MV-4-11 (cell line): ENCODE measurements at regions not wholly inside any gene's neighbourhood (a gene's known extent, or its start where the extent isn't known, plus 50 kb on each side); places are given as distances from the start of the nearest gene placed in this dataset.

Source experiments
- DNase-seq: peaks from one replicate; lab custom pipeline; 2025; lab: John Stamatoyannopoulos, UW

DNA sequence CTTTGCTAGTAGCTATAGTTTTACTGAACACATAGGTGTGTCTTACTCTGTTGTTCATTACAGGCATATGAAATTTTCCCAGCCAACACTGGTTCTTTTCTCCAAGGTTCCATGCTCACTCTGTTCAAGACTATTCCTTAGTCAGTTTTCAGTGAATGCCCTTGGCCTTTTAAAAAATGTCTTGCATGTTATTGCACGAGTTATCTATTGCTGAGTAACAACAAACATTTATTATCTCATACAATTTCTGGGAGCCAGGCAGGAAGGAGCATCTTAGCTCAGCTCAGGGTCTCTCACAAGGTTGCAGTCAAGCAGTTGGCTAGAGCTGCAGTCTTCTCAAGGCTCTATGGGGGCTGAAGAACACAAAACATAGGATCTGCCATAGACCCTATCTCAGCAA lies 223.5 kb downstream of the BTG1 start:
- DNase-seq: no peak

DNA sequence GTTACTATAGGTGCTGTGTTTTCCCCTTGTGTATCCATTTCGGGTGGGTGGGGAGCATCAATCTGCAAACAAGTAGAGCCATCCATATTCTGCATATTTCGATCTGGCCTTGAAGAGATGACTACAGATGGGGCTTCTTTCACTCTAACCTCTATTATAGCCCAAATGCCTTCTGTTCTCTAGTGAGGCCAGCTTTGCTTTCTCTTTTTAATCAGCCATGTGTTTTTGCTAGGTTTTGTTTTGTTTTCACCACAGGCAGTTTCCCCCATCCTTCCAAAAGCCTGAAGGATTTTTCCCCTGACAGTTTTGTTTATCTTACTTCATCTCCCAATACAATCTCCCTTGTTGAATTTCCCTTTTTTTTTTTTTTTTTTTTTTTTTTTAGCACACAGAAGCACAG lies 224.1 kb downstream of the BTG1 start:
- DNase-seq: no peak

DNA sequence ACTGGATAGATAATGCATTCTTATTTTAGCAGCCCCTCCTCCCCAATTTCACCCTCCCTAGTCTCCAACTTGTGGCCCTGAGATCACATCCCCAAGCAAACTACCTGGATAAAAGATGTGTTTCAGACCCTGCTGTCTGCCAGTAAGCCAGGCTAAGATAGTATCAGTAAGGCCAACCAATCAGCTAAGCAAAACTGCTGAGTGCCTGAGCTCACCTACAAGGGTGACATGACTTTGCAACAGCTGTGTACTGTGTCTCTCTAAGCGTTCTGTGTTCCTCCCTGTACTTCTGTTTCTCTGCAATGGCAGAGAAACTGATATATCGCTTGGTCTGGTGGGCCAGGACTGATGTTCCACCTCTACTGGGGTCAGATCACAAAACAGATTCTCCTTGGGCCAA lies 224.9 kb downstream of the BTG1 start:
- no peak for DNase-seq

DNA sequence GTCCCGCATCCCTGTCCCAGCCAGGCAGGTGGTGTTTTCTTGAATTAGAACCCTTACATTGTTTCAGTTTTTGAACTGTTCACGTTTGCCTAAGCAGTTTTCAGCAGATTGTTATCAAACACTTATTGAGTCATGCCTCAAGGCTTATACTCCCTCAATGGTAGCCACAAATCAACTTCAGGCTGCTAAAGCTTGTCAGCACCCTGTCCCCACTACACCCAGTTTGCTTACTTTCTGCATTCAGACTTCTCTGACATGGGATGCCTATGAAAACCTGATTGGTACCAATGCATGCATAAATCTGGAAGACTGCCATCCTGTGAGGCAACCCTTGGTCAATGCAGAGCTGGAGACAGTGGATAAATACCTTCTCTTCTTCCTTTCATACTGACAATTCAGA lies 225.4 kb downstream of the BTG1 start:
- DNase-seq: no peak

DNA sequence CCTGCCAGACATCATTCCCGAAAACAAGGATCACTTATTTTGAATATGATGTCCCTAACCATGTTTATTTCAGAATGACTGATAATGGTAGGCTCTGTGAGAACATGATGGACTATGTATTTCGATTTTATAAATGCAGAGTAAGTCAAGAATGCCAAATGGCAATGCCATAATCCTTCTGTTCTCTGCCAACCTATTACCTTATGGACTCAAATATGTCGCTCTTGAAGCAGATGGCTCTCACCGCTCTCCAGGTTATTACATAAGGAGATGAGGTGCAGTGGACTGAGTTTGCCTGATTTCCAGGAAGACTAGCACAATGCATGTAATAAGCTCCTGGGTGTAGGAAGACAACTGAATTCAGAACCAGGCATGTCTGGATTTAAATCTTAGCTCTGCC lies 227.2 kb downstream of the BTG1 start:
- DNase-seq: no peak

DNA sequence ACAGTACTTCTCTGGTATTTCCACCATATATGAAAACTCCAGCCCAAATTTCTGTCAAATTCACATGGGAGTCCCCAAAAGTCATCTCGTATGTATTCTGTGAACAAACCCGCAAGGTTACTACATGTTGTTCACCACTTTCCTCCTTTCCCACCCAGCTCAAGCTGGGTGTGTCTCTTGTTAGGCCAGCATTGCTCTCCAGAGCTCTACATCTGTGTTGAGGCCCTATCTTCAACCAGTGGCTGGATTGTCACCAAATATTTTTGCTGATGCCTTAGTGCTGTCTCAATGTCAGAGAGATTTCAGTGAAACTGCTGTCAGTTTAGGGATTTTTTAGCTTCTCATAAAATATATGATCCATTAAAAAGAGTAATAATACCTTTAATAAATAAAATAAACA lies 230.9 kb downstream of the BTG1 start:
- no peak for DNase-seq

DNA sequence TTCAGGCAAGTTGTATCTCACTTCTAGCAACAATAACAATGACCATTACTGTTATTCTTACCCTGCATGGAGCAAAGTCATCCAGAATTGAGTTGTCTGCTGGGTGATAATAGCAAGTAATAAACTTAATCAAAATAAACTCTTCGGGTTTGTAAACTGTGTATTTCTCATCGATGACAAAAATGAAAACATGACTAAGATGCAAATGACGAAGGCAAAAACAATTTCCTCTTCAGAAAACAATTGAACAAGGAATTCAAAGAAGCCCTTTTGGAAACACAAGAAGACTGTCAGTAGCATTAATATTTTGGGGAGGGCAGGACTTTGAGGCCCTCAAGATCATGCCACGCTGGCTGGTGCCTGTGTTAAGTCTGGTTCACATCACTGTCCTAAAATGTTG lies 232.0 kb downstream of the BTG1 start:
- DNase-seq: no peak

DNA sequence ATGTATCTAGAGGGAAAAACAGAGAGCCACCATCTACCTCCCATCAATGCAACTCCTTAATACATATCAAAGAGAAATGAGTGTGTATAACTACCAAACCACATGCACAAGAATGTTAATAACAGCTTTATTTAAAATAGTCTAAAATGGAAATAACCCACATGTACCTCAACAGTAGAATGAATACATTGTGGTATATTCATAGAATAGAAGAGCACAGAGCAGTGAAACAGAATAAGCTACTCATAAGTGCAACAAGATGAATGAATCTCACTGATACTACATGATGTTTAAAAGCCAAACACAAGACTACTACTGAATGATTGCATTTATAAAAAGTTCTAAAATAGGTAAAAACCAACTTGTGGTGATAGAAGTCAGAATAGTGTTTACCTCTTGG lies 232.5 kb downstream of the BTG1 start:
- DNase-seq: no peak

DNA sequence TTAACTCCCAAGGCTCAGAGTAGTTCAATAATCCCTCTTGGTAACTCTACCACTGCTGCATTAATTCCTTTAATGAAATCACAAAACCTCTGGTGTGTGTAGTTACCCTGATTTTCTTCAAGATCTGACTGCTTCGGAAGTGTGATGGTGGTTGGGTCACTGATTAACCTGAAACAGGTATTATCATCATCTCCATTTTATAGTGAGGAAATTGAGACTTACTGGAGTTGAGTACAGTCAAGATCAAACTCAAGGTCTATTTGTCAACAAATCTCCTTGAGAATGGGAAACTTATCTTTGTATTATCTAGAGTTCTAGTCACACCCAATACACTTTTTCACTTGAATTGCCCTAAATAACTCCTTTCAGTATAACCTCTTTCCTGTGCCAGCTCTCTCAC lies 233.5 kb downstream of the BTG1 start:
- no peak for DNase-seq

DNA sequence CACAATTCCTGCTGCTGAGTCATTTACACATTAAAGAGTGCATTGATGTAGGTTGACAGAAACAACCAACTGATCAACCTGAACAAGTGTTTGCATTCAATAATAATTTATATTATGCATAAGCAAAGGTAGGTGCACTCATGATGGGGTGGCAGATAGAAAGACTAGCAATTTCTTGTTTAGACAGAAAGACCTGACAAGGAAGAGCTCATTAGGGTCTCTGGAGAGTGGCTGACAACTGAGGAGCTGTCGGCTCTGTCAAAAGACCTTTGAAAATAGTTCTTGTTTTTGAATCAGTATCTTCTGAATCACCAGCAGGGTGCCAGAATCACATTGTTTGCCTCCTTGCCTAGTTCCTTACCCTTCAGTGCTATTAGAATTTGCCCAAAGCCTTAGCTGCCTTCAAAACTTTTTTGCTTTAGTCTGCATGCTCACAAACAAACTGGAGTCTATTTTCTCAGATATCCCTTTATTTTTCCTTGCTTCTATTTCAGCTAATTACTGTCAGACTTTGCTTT lies 234.7 kb downstream of the BTG1 start:
- DNase-seq: no peak

DNA sequence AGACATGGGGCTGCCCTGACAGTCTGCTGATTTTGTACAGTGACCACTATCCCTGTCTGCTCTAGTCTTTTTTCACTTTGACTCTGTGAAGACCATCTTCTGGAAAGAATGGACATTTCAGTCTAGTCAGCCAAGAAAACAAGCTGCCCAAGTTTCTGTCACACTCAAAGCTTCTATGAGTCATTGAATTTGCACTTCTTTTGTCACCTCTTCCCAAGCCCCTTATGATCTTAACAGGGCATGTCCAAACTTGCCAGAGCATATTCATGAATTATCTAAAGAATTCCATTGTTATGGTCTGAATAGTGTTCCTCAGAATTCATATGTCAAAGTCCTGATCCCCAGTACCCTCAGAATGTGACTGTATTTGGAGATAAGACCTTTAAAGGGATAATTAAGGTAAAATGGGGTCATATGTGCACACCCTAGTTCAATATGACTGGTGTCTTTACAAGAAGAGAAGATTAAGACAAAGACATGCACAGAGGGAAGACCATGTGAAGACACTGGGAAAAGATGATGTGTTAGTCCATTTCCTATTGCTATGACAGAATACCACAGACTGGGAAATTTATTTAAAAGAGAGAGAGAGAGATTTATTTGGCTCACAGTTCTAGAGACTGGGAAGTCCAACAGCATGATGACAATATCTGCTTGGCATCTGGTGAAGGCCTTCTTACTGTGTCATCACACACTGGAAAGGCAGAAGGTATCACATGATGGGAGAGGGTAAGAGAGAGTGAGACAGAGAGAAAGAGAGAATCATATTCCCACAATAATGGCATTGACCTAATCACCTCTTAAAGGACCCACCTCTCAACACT lies 242.6 kb downstream of the BTG1 start:
- DNase-seq: no peak

DNA sequence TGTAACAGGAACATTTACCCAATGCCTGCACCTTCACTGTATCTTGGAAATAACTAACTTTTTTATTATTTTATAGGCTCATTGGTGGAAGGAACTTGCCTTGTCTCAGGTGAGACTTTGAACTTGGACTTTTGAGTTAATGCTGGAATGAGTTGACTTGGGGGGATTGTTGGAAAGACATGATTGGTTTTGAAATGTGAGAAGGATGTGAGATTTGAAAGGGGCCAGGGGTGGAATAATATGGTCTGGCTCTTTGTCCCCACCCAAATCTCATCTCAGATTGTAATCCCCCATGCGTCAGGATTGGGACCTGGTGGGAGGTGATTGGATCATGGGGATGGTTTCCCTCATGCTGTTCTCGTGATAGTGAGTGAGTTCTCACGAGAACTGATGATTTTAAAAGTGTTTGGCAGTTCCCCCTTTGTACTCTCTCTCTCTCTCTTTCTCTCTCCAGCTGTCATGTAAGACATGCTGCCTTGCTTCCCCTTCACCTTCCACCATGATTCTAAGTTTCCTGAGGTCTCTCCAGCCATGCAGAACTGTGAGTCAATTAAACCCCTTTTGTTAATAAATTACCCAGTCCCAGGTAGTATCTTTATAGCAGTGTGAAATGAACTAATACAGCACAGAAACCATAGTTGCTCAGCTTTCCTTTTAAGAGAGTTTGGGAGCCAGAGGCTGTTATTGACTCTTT lies 244.1 kb downstream of the BTG1 start:
- DNase-seq: no peak

DNA sequence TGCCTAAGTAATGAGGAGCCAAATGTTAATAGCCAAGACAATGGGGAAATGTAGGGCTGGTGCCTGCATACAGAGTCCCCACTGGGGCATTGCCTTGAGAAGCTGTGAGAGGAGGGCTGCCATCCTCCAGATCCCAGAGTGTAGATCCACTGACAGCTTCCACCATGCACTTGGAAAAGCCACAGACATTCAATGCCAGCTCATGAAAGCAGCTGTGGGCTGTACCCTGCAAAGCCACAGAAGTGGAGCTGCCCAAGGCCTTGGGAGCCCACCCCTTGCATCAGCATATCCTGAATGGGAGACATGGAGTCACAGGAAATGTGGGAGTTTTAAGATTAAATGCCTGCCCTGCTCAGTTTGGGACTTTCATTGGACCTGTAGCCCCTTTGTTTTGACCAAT lies 244.7 kb downstream of the BTG1 start:
- no peak for DNase-seq

DNA sequence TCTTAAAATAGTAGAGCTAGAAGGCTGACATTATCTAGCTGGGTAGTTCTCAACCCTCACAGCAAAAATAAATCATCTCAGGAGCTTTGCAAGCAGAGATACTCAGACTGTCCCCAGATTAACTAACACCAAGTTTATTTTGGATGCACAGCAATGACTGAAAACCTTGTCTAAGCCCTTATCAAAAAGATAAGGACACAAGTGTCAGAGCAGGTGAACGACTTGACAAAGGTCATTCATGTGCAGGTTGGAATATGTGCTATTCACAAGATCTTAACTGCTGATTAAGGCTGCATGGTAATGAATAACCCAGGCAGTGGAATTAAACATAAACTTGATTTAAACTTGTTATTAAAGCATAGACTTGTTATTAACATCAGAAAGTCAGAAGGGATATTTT lies 246.6 kb downstream of the BTG1 start:
- no peak for DNase-seq

DNA sequence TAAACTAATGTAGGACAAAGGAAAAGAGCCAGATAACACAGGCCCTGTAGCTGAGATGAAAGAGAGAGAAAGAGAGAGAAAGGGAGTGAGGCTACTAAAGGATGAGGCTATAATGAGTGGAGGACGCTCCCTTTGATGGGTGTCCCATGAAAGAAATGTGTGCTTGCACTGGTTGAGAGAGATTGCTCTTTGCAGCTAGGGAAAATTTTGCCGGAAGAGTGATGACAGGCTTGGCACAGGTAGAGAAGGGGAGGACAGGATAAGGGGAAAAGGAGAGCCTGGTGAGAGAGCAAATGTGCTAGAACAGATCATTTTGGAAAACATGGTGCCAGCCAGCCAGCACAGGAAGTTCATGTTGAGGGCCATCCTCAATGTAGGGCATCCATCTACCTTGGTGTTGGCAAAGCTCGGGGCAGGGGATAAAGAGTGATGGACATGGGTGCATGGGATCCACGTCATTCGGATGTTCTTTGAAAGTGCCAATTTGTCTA lies 248.6 kb downstream of the BTG1 start:
- DNase-seq: no peak

DNA sequence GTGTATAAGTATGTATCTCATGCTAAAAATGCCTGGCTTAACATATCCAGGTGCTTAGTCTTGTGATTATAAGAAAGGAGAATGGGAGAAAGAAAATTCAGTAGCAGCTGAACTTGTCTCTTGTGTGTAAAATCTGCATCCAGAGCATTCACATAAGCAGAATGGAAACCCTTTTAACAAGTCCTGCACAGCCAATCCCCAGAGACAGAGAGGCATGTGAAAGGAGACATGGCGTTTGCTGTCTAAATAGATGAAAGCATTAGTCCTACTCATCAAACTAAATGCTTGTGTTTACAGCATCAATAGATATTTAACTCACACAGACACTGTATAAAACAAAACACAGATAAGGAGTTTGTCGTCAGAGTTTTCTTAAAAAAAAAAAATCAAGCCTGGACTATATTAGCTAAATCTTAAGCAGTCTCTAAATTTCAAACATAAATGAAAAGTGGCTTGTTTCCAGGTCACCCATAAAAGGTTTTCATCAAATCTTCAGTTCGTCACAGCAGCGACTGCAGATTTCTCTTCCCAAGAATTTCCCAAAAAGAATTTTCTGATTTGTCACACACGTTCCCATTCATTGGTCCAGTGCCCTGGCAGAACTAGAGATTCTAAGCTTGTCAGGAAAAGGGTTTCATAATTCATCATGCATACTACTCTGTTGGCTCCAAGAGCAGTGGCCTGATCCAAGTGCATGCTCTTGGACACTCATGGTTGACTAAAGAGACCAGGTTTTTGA lies 249.2 kb downstream of the BTG1 start:
- DNase-seq: no peak

DNA sequence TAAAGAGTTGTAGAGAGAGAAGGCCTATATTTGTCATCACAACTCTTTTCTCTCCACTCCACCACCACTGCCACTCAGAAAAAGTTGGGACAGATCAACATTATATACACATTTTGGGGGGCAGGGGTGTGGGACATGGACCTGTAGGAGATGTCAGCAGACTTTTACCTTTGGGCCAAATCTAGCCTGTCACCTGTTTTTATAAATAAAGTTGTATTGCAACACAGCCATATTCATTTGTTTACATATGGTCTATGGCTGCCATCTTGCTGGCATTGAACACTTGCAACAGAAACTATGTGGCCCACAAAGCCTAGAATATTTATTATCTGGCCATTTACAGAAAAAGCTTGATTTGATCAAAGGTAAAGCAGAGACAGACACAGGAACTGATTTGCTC lies 250.7 kb downstream of the BTG1 start:
- DNase-seq: no peak

DNA sequence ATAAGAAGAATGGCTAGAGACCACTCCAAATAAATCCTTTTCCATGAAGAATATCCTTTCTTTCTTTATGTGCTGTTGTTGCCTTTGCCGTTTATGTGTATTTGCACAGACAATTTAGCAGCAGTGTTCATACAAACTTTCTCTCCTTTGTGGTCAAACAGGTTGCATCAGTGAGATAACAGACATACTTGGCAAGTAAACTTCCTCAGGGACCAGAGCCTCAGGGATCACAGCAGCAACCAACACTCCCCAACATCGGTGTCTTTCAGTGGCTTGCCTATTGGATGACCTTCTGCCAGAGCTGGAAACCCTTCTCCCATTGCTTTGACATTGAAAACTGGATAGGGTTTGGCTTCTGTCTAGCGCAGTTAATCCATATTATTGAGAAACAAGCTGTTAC lies 252.2 kb downstream of the BTG1 start:
- DNase-seq: no peak

DNA sequence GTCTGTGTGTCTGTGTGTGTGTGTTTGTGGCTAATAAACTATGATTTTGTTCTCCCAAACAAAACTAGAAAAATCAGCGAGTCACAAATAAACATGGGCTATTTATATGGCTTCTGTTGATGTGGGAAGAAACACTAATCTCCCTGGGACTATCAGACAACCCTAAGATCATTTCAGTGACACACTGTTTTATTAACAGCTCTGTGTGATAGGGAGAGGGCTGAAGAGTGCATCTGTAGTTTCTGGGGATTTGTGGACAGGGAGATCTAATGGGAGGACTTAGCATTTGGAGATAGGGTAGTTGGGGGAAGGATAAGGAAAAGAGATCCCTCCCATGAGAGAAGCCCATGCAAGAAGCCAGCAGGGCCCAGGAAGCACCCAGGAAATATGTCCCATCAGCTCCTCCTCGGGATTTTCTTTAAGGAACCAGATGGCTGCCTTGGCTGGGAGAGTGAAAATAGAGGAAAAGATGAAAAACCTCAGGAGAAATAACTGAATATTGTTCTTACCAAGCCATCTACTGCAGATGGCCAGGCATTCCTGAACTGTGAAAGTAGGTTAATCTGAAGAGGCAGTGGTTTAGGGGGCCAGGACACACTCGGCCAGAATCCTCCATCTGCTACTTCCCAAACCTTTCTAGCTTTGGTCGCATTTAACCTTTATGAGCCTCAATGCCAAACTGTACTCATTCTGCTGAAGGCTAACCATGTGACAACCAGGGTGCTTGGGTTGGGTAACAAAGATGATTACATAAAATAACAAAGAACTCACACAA lies 253.4 kb downstream of the BTG1 start:
- no peak for DNase-seq

DNA sequence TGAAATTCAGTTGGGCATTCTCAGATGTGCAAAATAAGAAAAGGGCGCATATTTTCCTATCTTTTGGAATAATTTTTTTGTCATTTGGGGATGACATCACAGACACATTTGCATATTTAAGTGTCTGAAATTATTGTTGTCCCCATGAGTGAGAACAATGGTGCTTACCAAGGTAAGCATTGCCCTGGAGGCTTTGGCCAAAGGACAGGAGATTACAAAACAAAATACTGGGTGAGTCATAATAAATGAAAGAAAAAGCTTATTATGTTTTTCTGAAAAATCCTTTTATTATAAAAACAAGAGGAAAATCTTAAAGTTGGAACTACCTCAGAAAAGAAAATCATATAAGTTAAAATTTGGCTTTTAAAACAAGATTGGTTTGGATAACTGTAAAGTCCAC lies 254.9 kb downstream of the BTG1 start:
- DNase-seq: no peak

DNA sequence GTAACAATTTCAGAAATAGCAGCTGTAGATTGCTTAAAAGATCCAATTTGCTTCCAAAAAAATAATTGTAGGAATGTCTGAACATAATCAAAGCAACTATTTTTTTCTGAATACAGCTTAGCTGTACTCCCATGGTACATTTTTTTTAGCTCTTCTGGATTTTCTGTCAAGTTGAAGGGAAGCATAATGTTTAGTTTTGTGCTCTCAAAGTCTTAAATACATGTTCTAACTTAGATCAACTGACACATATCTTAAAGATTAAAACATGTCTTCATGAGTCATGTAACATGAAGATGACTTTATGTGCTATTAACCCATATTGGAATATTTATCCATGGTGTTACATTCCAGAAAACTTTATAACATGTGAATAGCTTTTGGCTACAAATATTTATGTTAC lies 255.7 kb downstream of the BTG1 start:
- DNase-seq: no peak

DNA sequence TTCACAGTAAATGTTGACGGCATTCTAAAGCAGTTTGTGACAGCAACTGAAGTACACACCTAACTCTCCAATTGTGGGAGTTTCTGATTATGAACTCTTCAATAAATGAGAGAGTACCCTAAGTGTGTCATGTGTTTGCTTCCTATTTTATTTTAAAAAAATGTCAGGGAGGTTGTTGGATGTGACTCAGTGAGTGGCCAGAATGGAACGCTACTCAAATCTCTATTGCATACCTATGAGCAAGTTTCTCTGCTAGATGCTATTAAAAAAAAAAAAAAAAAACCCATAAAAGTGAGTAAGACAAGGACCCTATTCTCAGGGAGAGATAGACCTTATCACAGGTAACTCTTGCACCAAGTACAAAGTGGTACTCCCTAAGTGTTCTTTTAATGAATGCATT lies 256.6 kb downstream of the BTG1 start:
- DNase-seq: no peak
